ENCODE measurements at regions not wholly inside any gene's neighbourhood (a gene's known extent, or its start where the extent isn't known, plus 50 kb on each side); places are given as distances from the start of the nearest gene placed in this dataset.

DNA sequence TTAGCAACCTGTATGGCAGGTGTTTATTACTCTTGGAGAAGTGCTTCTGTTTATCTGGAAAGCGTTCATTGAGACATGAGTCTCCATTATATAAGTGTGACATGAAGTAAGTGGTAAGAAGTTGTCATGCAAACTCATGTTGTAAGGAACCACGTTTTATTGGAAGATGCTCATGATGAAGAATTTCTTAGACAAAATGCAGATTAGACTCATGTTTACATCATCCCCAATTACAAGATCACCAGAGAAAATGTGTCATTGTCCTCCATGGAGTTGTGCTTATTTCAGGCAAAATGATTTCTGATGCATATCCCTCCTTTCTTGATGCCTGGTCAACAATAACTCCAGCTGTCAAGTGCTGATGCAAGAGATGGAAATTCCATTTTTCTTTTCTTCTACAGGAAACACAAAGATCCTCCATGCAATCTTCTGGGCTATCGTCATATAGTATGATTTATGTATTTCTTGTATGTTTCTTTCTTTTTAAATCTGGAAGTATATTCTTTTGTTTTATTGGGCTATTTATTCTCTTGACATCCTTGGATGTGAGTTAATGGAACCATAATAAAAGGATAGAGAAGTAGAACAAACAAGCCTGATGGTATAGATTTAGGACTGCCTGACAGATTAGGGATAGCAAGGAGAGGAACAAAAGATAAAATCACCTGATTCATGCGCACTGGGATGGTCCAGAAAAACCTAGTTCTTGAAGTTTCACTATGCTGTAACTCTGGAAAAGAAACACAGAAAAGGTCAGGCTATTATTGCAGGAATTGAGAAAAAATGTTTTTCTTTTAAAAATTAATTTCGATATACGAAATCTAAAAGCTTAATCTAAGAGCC is 50.7 kb upstream of the DIAPH3 start:
- intact Hi-C loops (cut with DNase I; ENCODE audit: low total_unique reads) = no loop called here
- TF ChIP-seq POLR2A (IDR thresholded peaks at IDR 0.05) = no peak
- TF ChIP-seq, protein P1, sequence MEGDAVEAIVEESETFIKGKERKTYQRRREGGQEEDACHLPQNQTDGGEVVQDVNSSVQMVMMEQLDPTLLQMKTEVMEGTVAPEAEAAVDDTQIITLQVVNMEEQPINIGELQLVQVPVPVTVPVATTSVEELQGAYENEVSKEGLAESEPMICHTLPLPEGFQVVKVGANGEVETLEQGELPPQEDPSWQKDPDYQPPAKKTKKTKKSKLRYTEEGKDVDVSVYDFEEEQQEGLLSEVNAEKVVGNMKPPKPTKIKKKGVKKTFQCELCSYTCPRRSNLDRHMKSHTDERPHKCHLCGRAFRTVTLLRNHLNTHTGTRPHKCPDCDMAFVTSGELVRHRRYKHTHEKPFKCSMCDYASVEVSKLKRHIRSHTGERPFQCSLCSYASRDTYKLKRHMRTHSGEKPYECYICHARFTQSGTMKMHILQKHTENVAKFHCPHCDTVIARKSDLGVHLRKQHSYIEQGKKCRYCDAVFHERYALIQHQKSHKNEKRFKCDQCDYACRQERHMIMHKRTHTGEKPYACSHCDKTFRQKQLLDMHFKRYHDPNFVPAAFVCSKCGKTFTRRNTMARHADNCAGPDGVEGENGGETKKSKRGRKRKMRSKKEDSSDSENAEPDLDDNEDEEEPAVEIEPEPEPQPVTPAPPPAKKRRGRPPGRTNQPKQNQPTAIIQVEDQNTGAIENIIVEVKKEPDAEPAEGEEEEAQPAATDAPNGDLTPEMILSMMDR (IDR thresholded peaks at IDR 0.05) = no peak
- H3K9me3 ChIP-seq = no peaks in the 10 kb centered on the region
- no peaks in the 10 kb centered on the region for H3K4me1 ChIP-seq
- H3K27me3 ChIP-seq = no peaks in the 10 kb centered on the region
- DNase-seq = no peak
- H3K4me3 ChIP-seq = no peak overlapping the region
- H3K27ac ChIP-seq = no peak overlapping the region
- H3K36me3 ChIP-seq = no peaks in the 10 kb centered on the region

DNA sequence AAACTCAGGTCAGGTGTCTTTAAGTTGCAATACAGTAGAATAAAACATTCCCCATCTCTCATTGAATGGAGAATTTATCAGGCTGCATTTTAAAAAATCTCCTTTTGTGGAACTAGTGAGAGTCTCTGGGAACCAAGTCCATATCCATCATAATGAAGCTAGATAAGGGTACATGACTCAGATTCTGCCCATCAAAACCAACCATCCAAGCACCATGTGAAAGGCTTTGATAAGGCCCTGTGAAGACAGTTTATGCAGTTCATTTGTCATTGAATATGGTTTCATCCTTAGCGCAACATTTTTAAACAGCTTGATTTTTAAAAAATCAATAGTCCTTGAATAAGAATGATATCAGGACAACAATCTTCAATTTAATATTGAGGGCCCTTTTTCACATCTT is 56.3 kb upstream of the DIAPH3 start:
- DNase-seq = no peak
- Histone ChIP-seq H3K9me3 (no peaks in the 10 kb centered on the region), H3K36me3 (no peaks in the 10 kb centered on the region), H3K27me3 (no peaks in the 10 kb centered on the region), H3K27ac (no peak overlapping the region), H3K4me3 (no peak overlapping the region), H3K4me1 (no peaks in the 10 kb centered on the region)
- intact Hi-C loops (cut with DNase I; ENCODE audit: low total_unique reads) = no loop called here
- no peak for TF ChIP-seq POLR2A (IDR thresholded peaks at IDR 0.05)
- TF ChIP-seq, protein P1 (IDR thresholded peaks at IDR 0.05) = no peak

DNA sequence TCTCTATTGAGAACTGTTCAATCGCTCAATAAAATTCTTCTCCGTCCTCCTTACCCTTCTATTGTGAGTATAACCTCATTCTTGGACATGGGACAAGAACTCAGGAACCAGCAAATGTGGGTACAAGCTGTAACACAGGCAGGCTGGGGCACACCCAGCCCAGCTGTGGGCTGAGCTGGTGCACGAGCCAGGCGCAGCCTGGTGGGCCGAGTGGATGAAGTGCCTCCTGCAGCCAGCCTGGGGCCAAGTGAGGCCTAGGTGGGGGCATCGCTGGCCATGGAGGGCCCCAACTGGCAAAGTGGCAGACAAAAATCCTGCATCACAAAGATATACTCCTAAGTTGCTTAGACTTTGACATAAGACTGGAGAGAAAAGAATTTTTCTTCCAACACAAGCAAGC is 57.9 kb upstream of the DIAPH3 start:
- Histone ChIP-seq H3K36me3 (no peaks in the 10 kb centered on the region), H3K4me3 (no peak overlapping the region), H3K27me3 (no peaks in the 10 kb centered on the region), H3K4me1 (no peaks in the 10 kb centered on the region), H3K9me3 (no peaks in the 10 kb centered on the region), H3K27ac (no peak overlapping the region)
- intact Hi-C loops (cut with DNase I; ENCODE audit: low total_unique reads) = no loop called here
- no peak for TF ChIP-seq POLR2A (IDR thresholded peaks at IDR 0.05)
- TF ChIP-seq, protein P1 (IDR thresholded peaks at IDR 0.05) = no peak
- no peak for DNase-seq

DNA sequence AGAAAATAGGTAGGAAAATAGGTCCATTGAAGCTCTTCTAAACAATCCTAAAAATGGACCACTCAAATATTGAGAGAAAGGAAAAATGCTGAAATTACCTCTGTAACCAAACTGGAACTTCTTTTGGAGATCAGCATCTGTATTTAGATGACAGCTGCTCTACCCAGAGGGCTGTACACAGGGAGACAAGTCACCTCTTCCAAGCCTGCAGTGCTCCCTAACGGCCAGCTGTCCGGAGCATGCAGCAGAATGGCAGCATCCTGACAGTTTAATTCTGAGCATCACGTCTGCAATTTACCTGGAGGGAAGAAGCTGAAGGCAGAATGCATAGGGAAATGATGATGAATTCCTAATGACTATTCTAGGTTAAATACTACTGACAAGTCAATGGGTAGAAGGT is 62.8 kb upstream of the DIAPH3 start:
- Histone ChIP-seq H3K4me3 (no peak overlapping the region), H3K4me1 (no peaks in the 10 kb centered on the region), H3K27me3 (no peaks in the 10 kb centered on the region), H3K27ac (no peak overlapping the region), H3K9me3 (no peaks in the 10 kb centered on the region), H3K36me3 (no peaks in the 10 kb centered on the region)
- DNase-seq = no peak
- intact Hi-C loops (cut with DNase I; ENCODE audit: low total_unique reads) = no loop called here
- TF ChIP-seq, protein P1 (IDR thresholded peaks at IDR 0.05) = no peak
- TF ChIP-seq POLR2A (IDR thresholded peaks at IDR 0.05) = no peak

DNA sequence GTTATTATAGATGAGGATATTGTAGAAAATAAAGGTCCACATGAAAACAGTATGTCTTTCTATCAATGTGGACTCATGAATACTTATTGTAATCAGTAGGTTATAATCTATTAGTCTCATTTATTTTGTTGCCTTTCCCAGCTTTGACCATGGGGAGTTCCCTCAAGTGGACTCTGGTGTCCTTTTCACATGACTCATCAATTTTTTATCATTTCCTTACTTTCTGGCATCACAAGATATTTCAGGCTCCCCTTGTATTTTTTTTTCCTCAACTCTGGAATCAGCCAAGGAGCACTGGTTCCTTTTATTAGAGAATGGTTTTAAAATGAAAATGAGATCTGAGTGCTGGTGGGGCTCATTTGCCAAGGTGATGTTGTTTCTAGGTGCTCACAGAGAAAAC is 63.4 kb upstream of the DIAPH3 start:
- intact Hi-C loops (cut with DNase I; ENCODE audit: low total_unique reads) = no loop called here
- no peaks in the 10 kb centered on the region for H3K9me3 ChIP-seq
- H3K36me3 ChIP-seq = no peaks in the 10 kb centered on the region
- H3K27me3 ChIP-seq = no peaks in the 10 kb centered on the region
- no peak for DNase-seq
- H3K4me3 ChIP-seq = no peak overlapping the region
- no peak overlapping the region for H3K27ac ChIP-seq
- TF ChIP-seq, protein P1 (IDR thresholded peaks at IDR 0.05) = no peak
- TF ChIP-seq POLR2A (IDR thresholded peaks at IDR 0.05) = no peak
- no peaks in the 10 kb centered on the region for H3K4me1 ChIP-seq
